GM18868 (cell line): ENCODE measurements at regions not wholly inside any gene's neighbourhood (a gene's known extent, or its start where the extent isn't known, plus 50 kb on each side); places are given as distances from the start of the nearest gene placed in this dataset.
"Not testable (repeated sequence)": the region's sequence is repeated elsewhere in the genome, so short reads cannot be mapped to it uniquely, and the experiment has no call there.

ENCODE experiments used
- ATAC-seq: cut with Tn5 transposase; IDR thresholded peaks from one replicate; pipeline ENCODE4 v1.9.1; 2021; ENCODE audit warnings: mild to moderate bottlenecking, moderate library complexity; ENCODE audit not compliant: unreplicated experiment

DNA sequence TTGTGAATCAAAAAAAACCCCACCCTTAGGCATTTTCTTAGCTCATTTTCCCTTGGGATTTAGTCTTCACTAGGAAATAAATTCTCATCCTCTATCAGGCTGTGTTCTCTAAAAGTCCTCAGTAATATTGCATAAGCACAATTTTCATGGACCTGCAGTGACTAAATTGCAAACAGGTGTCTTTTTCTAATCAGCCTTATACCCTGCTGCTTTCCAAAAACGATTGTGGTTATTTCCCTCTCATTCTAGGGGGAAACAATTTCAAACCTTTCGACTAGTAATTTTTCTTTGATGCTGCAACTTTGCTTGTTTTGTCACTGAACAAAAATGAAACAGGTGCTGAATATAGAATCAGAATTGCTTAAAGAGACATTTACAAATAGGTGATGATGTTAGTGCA lies 549.9 kb downstream of the PDHA2 start:
- no peak for ATAC-seq

DNA sequence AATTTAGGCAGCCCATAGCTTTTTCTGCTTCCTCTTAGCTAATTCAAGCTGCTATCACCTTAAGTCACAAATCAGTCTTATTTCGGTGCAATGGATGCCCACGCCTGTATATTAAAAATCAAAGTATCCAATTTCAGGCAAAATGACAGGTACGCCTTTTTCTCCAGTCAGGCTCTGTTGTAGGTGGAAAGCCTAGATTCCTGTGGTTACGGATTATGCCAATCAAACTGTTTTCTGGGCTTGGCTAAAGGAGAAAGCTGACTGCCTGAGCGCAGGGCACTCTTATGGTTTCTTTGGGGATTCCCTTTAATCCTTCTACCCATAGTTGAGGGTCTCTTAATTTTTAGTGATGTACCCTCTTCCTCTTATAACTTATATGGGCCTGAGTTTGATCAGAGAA lies 550.5 kb downstream of the PDHA2 start:
- no peak for ATAC-seq

DNA sequence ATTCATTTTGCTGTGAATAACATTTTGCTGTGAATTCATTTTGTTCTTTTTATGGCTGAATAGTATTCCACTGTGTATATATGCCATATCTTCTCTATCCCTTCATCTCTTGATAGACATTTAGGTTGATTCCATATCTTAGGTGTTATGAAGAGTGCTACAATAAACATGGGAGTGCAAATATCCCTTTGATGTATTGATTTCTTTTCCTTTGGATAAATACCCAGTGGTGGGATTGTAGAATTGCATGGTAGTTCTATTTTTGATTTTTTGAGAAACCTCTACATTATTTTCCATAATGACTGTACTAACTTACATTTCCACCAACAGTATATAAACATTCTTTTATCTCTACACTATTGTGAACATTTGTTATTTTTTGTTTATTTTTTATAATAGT lies 555.9 kb downstream of the PDHA2 start:
- ATAC-seq = no peak

DNA sequence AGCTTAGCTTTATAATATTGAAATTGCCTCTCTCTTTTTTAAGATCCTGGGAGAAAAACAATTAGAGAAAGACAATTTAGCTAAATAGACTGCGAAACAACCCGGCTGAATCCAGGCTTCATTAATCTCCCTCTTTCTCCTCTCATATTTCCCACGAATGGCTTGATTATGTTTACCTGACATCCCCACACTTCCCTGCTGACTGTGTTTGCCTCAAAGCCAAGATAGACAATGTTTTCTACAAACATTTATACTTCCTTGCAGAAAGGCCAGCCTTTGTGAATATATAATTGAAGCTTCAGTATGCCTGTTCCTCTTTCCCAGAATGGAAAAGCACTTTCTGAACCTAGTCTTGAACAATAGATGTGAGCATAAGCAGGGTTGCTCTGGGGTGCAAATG lies 566.8 kb downstream of the PDHA2 start:
- no peak for ATAC-seq

DNA sequence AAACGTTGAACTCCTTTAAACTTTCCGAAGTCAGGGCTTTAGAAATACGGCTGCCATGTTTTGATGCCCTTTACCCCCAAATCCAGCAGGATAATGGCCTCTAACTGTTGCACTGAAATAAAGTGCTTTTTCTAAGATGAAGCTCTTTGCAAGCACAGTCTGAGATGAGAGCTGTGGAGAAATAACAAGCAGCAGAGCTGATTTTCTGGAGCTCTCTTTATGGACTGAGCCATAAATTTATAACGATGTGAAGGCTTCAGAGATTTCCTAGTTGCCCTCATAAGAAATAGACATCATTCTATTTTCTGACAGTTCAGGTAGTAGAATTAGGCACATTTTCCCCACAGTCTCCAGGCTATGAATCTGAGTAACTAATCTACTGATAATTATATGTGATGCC lies 567.3 kb downstream of the PDHA2 start:
- no peak for ATAC-seq

DNA sequence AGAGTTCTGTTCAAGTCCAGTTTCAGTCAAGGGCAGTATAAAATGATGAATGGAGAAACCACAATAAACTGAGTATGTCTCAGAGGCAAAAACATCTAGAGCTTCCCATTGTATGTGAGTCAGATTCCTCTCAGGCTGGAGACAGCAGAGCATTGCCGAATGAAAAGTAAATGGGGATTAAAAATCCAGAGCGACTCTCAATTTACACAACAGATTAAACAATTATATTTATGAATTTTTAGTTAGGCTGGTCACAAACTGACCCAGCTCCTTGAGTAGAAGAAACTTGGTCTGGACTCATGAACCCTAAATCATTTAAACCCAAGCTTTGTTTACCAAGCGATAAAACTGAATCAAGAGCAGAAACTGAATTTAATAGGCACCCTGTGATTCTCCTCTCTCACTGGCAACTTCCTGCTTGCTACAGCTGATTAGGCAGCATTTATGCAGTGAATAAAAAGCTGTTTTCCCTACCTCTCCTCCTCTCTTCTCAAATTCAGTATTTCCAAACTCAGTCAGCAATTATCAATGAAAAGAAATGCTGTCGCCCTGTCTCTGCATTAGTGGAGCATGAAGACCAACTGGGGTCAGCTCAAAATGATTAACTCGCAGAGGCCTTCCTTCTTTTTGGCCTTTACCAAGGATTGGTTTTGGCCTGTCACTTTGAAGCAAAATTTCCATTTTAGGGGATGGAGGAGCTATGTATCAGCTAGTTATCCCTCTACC lies 568.0 kb downstream of the PDHA2 start:
- ATAC-seq = no peak

DNA sequence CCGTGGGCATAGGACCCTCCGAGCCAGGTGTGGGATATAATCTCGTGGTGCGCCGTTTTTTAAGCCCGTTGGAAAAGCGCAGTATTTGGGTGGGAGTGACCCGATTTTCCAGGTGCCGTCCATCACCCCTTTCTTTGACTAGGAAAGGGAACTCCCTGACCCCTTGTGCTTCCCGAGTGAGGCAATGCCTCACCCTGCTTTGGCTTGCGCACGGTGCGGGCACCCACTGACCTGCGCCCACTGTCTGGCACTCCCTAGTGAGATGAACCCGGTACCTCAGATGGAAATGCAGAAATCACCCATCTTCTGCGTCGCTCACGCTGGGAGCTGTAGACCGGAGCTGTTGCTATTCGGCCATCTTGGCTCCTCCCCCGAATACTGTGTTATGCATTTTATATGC lies 575.0 kb downstream of the PDHA2 start:
- not testable (repeated sequence) for ATAC-seq

DNA sequence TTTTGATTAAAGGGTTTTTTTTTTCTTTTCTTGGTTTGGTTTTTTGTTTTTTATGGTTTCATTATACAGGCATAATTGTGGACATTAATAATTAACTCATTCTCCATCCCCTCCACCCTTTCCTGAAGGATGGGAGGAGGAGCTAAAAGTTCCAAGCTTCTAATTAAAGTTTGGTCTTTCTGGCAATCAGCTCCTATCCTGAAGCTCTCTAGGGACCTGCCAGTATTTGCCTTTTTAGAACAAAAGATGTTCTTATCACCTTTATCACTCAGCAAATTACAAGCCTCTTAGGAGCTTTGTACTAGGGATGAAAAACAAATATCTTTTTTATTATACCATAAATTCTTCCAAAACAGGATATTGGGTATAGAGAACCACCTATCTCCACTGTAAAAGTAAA lies 589.8 kb downstream of the PDHA2 start:
- no peak for ATAC-seq

DNA sequence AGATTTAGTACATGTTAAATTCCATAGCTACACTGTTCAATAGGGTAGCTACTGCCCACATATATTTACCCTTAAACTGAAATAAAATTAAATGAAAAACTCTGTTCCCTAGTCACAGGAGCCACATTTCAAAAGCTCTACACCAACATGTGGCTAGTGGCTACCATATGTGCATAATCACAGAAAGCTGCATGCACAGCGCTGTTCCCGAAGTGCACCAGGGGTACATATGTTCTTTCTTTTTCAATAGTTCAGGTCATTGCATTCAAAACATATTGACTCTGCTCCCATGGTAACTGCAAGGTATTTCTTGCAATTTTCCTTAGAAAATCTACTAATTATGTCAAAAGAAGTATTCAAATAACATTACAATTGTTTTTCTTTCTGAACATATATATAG lies 591.2 kb downstream of the PDHA2 start:
- ATAC-seq = no peak

DNA sequence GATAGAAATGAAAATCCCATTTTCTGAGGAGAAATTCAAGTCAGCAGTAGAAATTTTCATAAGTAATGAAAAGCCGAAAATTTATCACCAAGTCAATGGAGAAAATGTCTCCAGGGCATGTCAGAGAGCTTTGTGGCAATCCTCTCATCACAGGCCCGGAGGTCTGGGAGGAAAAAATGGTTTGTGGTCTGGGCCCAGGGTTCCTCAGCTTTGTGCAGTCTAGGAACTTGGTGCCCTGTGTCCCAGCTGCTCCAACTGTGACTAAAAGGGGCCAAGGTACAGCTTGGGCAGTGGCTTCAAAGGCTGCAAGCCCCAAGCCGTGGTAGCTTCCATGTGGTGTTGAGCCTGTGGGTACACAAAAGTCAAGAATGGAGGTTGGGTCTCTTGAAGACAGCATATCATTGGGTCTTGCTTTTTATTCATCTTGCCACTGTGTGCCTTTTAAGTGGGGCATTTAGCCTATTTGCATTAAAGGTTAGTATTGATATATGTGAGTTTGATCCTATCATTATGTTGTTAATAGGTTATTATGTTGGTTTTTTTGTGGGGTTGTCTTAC lies 608.5 kb downstream of the PDHA2 start:
- no peak for ATAC-seq

DNA sequence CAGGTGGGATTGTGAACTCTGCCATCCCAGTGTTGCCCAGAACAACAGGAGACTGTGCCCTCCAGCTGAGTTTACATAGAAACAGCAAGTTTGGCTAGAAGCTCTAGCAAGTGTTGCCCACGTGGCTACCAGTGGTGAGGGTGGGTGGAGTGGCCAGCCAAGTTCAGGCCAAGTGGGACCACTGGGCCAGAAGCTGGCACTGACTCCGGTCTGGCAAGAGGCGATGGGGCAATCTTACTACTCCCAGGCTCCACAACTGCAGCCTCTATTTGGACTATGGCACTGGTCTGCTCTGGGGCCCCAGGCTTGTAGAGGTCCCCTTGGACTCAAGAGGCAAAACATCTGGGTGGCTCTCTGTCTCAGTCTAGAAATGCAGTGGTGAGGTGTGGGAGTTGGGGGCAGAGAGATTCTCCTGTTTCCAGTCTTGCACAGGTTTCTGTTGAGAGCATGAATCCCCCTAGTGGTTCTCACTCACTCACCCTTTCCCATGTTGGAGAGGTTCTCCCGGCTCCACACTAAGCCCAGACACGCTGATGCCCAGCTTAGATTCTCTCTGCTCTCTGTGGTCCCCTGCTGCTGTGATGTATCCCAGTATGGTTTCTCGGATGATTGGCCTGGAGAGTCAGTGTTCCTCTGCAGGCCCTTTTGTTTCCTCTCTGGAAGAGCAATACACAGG lies 615.3 kb downstream of the PDHA2 start:
- no peak for ATAC-seq

DNA sequence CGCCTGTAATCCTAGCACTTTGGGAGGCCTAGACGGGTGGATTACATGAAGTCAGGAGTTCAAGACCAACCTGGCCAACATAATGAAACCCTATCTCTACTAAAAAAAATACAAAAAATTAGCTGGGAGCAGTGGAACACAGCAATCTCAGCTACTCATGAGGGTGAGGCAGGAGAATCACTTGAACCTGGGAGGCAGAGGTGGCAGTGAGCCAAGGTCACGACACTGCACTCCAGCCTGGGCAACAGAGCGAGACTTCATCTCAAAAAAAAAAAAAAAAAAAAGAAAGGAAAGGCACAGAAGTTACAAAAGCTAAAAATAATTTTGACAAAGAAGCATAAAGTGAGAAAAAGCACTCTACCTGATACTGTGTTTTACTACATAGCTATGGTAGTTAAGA lies 618.1 kb downstream of the PDHA2 start:
- ATAC-seq = not testable (repeated sequence)

DNA sequence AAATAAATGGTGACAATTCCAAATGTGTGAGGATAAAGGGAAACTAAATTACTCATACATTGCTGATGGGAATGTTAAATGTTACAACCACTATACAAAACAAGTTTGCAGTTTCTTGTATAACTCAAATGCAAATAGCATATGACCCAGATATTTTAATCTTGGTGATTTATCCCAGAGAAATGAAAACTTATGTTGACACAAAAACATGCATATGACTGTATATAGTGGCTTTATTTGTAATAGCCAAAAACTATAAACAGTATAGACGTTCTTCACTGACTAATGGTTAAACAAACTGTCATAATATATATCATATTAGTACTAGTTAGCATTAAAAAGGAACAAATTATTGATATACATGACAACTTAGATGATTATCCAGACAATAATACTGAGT lies 619.2 kb downstream of the PDHA2 start:
- no peak for ATAC-seq

DNA sequence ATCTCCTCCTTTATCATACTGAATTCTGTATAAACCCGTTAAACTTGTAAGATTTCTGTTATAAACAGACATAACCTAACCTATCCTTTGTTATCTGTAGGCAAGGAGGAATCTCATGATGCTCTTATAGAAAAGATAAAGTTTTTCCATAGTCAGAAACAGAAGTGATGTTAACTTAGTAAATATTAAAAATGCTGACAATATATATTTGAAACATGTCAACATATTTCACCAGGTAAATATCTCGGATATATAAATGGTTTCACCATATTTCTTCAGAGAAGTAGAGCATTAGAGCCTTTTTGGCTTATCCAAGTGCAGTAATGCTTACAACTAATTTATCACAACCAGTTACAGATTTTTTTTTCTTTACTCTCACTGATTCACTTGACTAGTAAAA lies 625.9 kb downstream of the PDHA2 start:
- ATAC-seq = no peak

DNA sequence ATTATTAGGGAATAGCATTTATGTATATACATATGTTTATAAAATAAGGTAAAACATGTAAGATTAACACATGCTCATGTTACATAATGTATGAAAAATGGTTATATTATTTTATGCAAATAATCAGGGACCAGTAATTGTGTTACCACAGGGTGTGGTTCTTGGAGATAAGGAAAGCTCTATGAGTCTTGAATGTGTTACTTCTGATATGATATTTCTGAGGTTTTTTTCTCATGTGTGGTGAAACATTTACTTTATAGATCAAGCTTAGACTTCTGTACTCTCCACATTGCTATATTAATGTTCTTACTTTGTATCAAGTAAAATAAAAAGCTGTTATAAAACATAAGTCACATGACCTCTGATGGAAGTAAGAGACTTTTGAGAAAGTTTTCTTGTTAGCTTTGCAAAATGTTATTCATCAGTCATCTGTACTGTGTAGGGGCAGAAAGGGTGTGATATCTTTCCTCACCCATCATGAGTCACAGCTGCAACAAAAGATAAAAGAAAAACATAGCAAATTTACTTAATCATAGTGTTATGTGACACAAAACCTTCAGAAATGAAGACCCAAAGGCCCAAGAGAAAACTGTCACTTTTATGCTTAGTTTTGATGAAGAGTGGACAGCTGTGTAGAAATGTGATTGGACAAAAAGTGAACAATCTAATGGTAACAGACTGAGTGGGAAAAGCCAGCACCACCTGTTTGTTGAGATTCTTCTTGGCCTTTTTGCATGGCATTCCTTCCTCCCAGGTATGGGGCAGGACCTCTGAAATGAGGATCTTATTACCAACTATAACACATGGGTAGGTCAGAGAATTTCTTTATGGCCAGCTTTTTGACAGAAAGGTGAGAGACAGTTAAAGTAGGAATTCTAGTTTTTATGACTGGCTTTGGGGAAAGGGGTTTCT lies 632.3 kb downstream of the PDHA2 start:
- ATAC-seq = no peak

DNA sequence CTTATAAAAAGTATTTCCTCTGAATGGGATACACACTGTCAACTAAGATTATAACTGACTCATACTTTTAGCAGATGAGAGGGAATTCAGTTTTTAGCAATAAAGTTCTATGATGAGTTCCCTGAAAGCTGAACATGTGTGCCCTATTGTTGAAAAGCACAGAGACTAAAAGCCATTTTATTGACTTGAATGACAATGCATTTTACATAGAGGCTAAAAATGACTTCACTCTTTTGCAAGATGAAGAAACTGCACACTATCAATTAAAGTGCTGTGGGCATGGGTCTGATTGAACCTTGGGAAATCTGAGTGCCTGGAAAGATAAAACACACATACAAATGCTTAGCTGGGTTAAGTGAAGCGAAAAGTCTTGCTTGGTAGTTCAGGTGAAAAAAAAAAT lies 633.4 kb downstream of the PDHA2 start:
- no peak for ATAC-seq

DNA sequence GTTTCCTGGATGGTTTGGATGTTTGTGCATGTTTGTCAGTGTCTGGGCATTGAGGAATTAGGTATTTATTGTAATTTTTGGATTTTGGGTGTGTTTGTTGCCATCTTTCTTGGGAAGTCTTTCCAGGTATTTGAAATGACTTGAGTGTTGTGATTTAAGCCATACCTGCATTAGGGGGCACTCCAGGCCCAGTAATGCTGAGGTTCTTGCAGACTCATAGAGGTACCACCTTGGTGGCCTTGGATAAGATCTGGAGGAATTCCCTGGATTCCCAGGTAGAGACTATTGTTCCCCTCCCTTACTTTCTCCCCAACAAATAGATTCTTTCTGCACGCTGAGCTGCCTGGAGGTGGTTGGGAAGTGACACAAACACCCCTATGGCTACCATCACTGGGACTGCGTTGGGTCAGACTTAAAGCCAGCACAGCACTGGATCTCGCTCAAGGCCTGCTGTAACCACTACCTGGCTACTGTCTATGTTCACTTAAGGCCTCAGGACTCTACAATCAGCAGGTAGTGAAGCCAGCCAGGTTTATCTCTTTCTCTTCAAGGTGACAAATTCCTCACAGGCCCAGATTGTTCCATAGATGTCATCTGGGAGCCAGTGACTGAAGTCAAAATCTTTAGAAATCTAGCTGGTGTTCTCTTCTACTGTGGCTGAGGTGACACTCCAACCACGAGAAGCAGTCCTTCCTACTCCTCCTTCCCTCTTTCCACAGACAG lies 643.6 kb downstream of the PDHA2 start:
- no peak for ATAC-seq

DNA sequence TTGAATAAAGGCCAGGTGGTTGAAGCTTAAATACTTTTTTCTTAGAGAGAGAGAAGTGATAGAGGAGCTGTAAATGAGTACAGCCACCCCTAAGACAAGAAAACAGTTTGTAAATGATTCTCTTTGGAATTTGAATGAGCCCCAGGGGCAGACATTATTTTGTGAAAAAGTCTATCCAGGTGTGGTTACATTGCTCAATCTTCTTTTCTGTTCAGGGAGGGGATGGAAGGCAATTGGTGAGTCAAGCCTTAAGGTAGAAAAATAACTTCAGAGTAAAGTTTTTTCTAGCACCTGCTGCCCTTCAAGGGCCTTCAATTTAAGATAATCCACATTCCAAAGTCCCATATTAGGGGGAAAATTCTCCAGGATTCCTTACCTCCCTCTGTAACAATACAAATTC lies 646.7 kb downstream of the PDHA2 start:
- ATAC-seq = no peak

DNA sequence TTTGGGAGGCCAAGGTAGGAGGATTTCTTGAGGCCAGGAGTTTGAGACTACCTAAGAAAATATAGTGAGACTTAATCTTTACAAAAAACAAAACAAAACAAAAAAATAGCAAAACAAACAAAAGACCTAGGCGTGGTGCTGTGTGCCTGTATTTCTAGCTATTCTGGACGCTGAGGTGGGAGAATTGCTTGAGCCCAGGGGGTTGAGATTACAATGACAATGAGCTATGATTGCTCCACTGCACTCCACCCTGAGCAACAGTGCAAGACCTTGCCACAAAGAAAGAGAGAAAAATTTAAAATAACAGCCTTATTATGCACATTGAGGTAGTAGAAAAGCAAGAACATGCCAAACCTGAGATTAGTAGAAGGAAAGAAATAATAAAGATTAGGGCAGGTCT lies 657.7 kb downstream of the PDHA2 start:
- ATAC-seq = no peak

DNA sequence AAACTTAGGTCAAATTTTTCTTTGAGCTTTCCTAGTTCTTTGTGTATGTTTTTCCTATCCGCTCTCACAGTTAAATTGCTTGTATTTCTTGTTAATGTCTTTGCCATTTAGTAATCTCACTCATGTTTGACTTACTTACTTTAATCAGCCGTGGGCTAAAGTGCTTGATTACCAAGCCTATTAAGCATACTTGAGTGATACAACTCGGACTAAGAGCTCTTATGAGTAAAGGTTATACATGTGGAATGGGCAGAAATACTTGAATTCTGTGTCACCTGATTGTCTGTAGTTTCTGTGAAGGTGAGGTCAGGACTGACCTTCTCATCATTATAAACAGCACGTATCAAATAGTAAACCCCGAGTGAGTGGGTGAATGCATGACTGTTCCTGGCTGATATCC lies 664.5 kb downstream of the PDHA2 start:
- no peak for ATAC-seq
